Mesothelial cell of epicardium (in vitro differentiated cells): ENCODE measurements at regions not wholly inside any gene's neighbourhood (a gene's known extent, or its start where the extent isn't known, plus 50 kb on each side); places are given as distances from the start of the nearest gene placed in this dataset.

Experiments used
- DNase-seq, 2 experiments: peaks; one replicate each; pipeline ENCODE4 v3.0.0; 2021; ENCODE audit warnings: low spot score in 2 of 2; ENCODE audit not compliant: unreplicated experiment in 2 of 2
- H3K27ac Mint-ChIP-seq: 2 replicates; pipeline ENCODE4 v1.8.0; 2021; ENCODE audit warnings: mixed read lengths
- H3K27me3 Mint-ChIP-seq: 2 replicates; pipeline ENCODE4 v1.8.0; 2021; ENCODE audit warnings: low read depth, mixed read lengths
- H3K36me3 Mint-ChIP-seq: 2 replicates; pipeline ENCODE4 v1.8.0; 2021; ENCODE audit warnings: mixed read lengths
- H3K4me1 Mint-ChIP-seq: 2 replicates; pipeline ENCODE4 v1.8.0; 2021; ENCODE audit warnings: mixed read lengths
- H3K4me3 Mint-ChIP-seq: 2 replicates; pipeline ENCODE4 v1.8.0; 2021; ENCODE audit warnings: mild to moderate bottlenecking, moderate library complexity, mixed read lengths
- H3K9me3 Mint-ChIP-seq: 2 replicates; pipeline ENCODE4 v1.8.0; 2021; ENCODE audit warnings: mixed read lengths
- CTCF ChIP-seq: fragments of 200-600 bp; sonication (generic); IDR thresholded peaks from one replicate; pipeline ENCODE4 v1.5.0; 2021; ENCODE audit warnings: antibody characterized with exemption; ENCODE audit not compliant: unreplicated experiment

- Mint-ChIP-seq H3K27me3 (no peaks in the 10 kb centered on the region), H3K4me1 (no peaks in the 10 kb centered on the region), H3K27ac (no peak overlapping the region), H3K9me3 (no peaks in the 10 kb centered on the region), H3K36me3 (no peaks in the 10 kb centered on the region), H3K4me3 (no peak overlapping the region)
- TF ChIP-seq CTCF: no peak
- DNase-seq: no peak
Measured at GRCh38 chr2:163264341-163264740, 425.8 kb upstream of the KCNH7 start.

GRCh38 chr2:163259489-163259888 is 420.9 kb upstream of the KCNH7 start:
- Mint-ChIP-seq H3K27ac (no peak overlapping the region), H3K27me3 (no peaks in the 10 kb centered on the region), H3K4me3 (no peak overlapping the region), H3K4me1 (no peaks in the 10 kb centered on the region), H3K9me3 (no peaks in the 10 kb centered on the region), H3K36me3 (no peaks in the 10 kb centered on the region)
- TF ChIP-seq CTCF: no peak
- DNase-seq: no peak

GRCh38 chr2:163255086-163255485 is 416.5 kb upstream of the KCNH7 start:
- Mint-ChIP-seq H3K27ac (no peak overlapping the region), H3K4me3 (no peak overlapping the region), H3K36me3 (no peaks in the 10 kb centered on the region), H3K27me3 (no peaks in the 10 kb centered on the region), H3K4me1 (no peaks in the 10 kb centered on the region), H3K9me3 (no peaks in the 10 kb centered on the region)
- TF ChIP-seq CTCF: no peak
- no peak for DNase-seq

GRCh38 chr2:163253621-163254285 is 415.2 kb upstream of the KCNH7 start:
- Mint-ChIP-seq H3K27ac (no peak overlapping the region), H3K36me3 (no peaks in the 10 kb centered on the region), H3K4me1 (no peaks in the 10 kb centered on the region)

GRCh38 chr2:163252199-163252598 is 413.6 kb upstream of the KCNH7 start:
- H3K9me3 Mint-ChIP-seq: no peaks in the 10 kb centered on the region
- H3K4me1 Mint-ChIP-seq: no peaks in the 10 kb centered on the region
- no peak overlapping the region for H3K27ac Mint-ChIP-seq
- DNase-seq: no peak
- no peaks in the 10 kb centered on the region for H3K27me3 Mint-ChIP-seq
- no peaks in the 10 kb centered on the region for H3K36me3 Mint-ChIP-seq
- no peak for TF ChIP-seq CTCF
- no peak overlapping the region for H3K4me3 Mint-ChIP-seq

More at GRCh38 chr2:163253621-163254285, 415.2 kb upstream of the KCNH7 start:
- H3K27me3 Mint-ChIP-seq: no peaks in the 10 kb centered on the region
- no peak for TF ChIP-seq CTCF
- H3K9me3 Mint-ChIP-seq: no peaks in the 10 kb centered on the region
- no peak overlapping the region for H3K4me3 Mint-ChIP-seq
- DNase-seq: no peak
